PC-9 (cell line): ENCODE measurements at regions not wholly inside any gene's neighbourhood (a gene's known extent, or its start where the extent isn't known, plus 50 kb on each side); places are given as distances from the start of the nearest gene placed in this dataset.
"Not testable (repeated sequence)": the region's sequence is repeated elsewhere in the genome, so short reads cannot be mapped to it uniquely, and the experiment has no call there.

Source experiments
- BruUV-seq: library from RNA; stranded (reverse); fragments of 400-500 nt; replicated peaks from 2 replicates; lab custom pipeline; 2021; lab: Mats Ljungman, UMichigan
- CTCF ChIA-PET: fragments of 300-600 bp; sonication (Branson Sonifier 250); formaldehyde crosslinking; loops from one replicate; lab custom pipeline; 2022; ENCODE audit warnings: antibody characterized with exemption; lab: Charles Lee
- POLR2A ChIA-PET: fragments of 300-600 bp; sonication (Branson Sonifier 250); formaldehyde crosslinking; loops from one replicate; lab custom pipeline; 2022; ENCODE audit warnings: antibody characterized with exemption; ENCODE audit not compliant: unreplicated experiment; lab: Charles Lee
- DNase-seq, 2 experiments: peaks; one replicate each; pipeline versions ENCODE4 v3.0.0 to v3.0.0-alpha.2; 2015 to 2022; ENCODE audit warnings: mixed read lengths in 1 of 2
- H2AFZ ChIP-seq: fragments of 200-600 bp; sonication (generic); 2 replicates; pipeline ENCODE4 v1.8.1; 2017; ENCODE audit warnings: antibody characterized with exemption
- H3F3A ChIP-seq: fragments of 200-600 bp; sonication (generic); 2 replicates; pipeline ENCODE4 v1.8.1; 2017; ENCODE audit warnings: antibody characterized with exemption, mild to moderate bottlenecking, low read depth; ENCODE audit not compliant: insufficient read depth
- H3K27ac ChIP-seq: fragments of 200-600 bp; sonication (generic); 2 replicates; pipeline ENCODE4 v1.6.1; 2016; ENCODE audit warnings: mixed run types
- H3K27me3 ChIP-seq: fragments of 200-600 bp; sonication (generic); 2 replicates; pipeline ENCODE4 v1.6.1; 2016; ENCODE audit warnings: low read depth, mixed run types; ENCODE audit not compliant: insufficient read depth
- H3K36me3 ChIP-seq: fragments of 200-600 bp; sonication (generic); 2 replicates; pipeline ENCODE4 v1.6.1; 2016; ENCODE audit warnings: low read depth, mixed run types
- H3K4me1 ChIP-seq: fragments of 200-600 bp; sonication (generic); replicated peaks from 2 replicates; pipeline ENCODE4 v1.6.1; 2016; ENCODE audit warnings: mixed run types; ENCODE audit not compliant: insufficient read depth
- H3K4me2 ChIP-seq: fragments of 200-600 bp; sonication (generic); 2 replicates; pipeline ENCODE4 v1.6.1; 2017; ENCODE audit warnings: mixed run types
- H3K4me3 ChIP-seq: fragments of 200-600 bp; sonication (generic); 2 replicates; pipeline ENCODE4 v1.6.1; 2016; ENCODE audit warnings: mixed run types
- H3K79me2 ChIP-seq: fragments of 200-600 bp; sonication (generic); 2 replicates; pipeline ENCODE4 v1.6.1; 2017; ENCODE audit warnings: low read depth, mixed run types
- H3K9me2 ChIP-seq: fragments of 200-600 bp; sonication (generic); 2 replicates; pipeline ENCODE4 v1.8.1; 2017; ENCODE audit warnings: mild to moderate bottlenecking; ENCODE audit not compliant: insufficient read depth
- H3K9me3 ChIP-seq: fragments of 200-600 bp; sonication (generic); 2 replicates; pipeline ENCODE4 v1.8.1; 2016; ENCODE audit warnings: low read depth; ENCODE audit not compliant: insufficient read depth
- H4K20me1 ChIP-seq: fragments of 200-600 bp; sonication (generic); 2 replicates; pipeline ENCODE4 v1.8.1; 2017; ENCODE audit not compliant: insufficient read depth
- intact Hi-C: fragments of 100-400 bp; cut with micrococcal nuclease; formaldehyde crosslinking; loops from one replicate; pipeline ENCODE4 v1.10.0; 2022; ENCODE audit not compliant: unreplicated experiment

DNA sequence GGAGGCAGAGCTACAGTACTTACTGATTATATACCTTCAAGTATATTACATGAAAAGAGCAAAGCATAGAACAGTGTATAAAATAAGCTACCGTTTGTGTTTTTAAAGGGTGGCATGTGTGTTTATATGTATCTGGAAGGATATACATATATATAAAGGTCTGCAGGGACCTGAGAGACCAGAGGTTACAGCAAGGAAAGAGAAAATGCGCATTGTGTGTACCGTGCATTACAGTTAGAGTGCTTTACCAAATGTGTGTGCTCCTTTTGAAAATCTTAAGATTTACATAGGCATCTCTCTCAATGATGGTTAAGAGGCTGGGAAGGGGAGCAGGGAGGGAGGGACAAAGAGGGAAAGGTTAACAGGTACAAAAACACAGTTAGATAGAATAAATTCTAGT is 55.8 kb upstream of the FAM25C start:
- BruUV-seq, H3K4me3 ChIP-seq, H3K9me3 ChIP-seq, H3K36me3 ChIP-seq, H3K9me2 ChIP-seq, H3K4me2 ChIP-seq, H3K79me2 ChIP-seq, H3K4me1 ChIP-seq, H4K20me1 ChIP-seq, CTCF ChIA-PET, H3K27me3 ChIP-seq, H3F3A ChIP-seq, POLR2A ChIA-PET, H3K27ac ChIP-seq, intact Hi-C loops, H2AFZ ChIP-seq, DNase-seq: not testable (repeated sequence)
